DND-41 (cell line): ENCODE measurements at regions not wholly inside any gene's neighbourhood (a gene's known extent, or its start where the extent isn't known, plus 50 kb on each side); places are given as distances from the start of the nearest gene placed in this dataset.

Experiments
- ATAC-seq: fragments of 200-7000 bp; cut with Tn5 transposase; 3 replicates; pipeline ENCODE4 v1.9.1; 2021; ENCODE audit warnings: low read depth; ENCODE audit not compliant: insufficient read depth
- DNase-seq: peaks from one replicate; pipeline ENCODE4 v3.0.0-alpha.2; 2020
- H2AFZ ChIP-seq: 2 replicates; pipeline ENCODE4 v1.6.0; 2012; ENCODE audit warnings: low read depth, low read length
- H3K27ac ChIP-seq: 2 replicates; pipeline ENCODE4 v1.5.1; 2012; ENCODE audit warnings: low read length, inconsistent platforms
- H3K27me3 ChIP-seq: fragments of 200-600 bp; sonication (generic); 2 replicates; pipeline ENCODE4 v1.6.0; 2012; ENCODE audit warnings: low read length, mild to moderate bottlenecking, inconsistent platforms; ENCODE audit not compliant: insufficient read depth, poor library complexity
- H3K36me3 ChIP-seq: 2 replicates; pipeline ENCODE4 v1.5.1; 2012; ENCODE audit warnings: low read length, inconsistent platforms; ENCODE audit not compliant: insufficient read depth
- H3K4me1 ChIP-seq: 2 replicates; pipeline ENCODE4 v1.5.1; 2012; ENCODE audit warnings: mild to moderate bottlenecking, low read length; ENCODE audit not compliant: insufficient read depth
- H3K4me2 ChIP-seq: 2 replicates; pipeline ENCODE4 v1.6.0; 2012; ENCODE audit warnings: mild to moderate bottlenecking, moderate library complexity, low read length, inconsistent platforms; ENCODE audit not compliant: insufficient read depth
- H3K4me3 ChIP-seq, 2 experiments: fragments of 200-600 bp in 1 of 2; shearing (Covaris generic) in 1 of 2; 2 replicates each; pipeline ENCODE4 v1.5.1; 2012 to 2016; ENCODE audit warnings: inconsistent platforms in 2 of 2, low read length in 2 of 2, mild to moderate bottlenecking in 2 of 2, low read depth in 1 of 2, moderate library complexity in 1 of 2
- H3K79me2 ChIP-seq: 2 replicates; pipeline ENCODE4 v1.6.0; 2012; ENCODE audit warnings: low read length, inconsistent platforms; ENCODE audit not compliant: insufficient read depth
- H3K9ac ChIP-seq: 2 replicates; pipeline ENCODE4 v1.6.0; 2012; ENCODE audit warnings: low read depth, mild to moderate bottlenecking, inconsistent platforms, low read length, moderate library complexity
- H3K9me3 ChIP-seq: 2 replicates; pipeline ENCODE4 v1.5.1; 2012; ENCODE audit warnings: low read length, moderate library complexity, mild to moderate bottlenecking, inconsistent platforms; ENCODE audit not compliant: insufficient read depth, severe bottlenecking
- H4K20me1 ChIP-seq: 2 replicates; pipeline ENCODE4 v1.6.0; 2012; ENCODE audit warnings: low read length; ENCODE audit not compliant: insufficient read depth
- EZH2 ChIP-seq: IDR thresholded peaks from 3 replicates; pipeline ENCODE4 v1.6.1; 2012; ENCODE audit warnings: borderline replicate concordance, low read depth, mild to moderate bottlenecking, moderate library complexity, low read length, inconsistent platforms; ENCODE audit not compliant: severe bottlenecking
- TF ChIP-seq, protein P1 (sequence below): IDR thresholded peaks from 2 replicates; pipeline ENCODE4 v1.5.1; 2012; ENCODE audit warnings: borderline replicate concordance, low read length, moderate library complexity, mild to moderate bottlenecking; ENCODE audit not compliant: poor library complexity, severe bottlenecking; ENCODE audit errors: extremely low read depth

- H4K20me1 ChIP-seq, result no peaks in the 10 kb centered on the region
- H3K27me3 ChIP-seq, result no peaks in the 10 kb centered on the region
- DNase-seq, result no peak
- H3K4me1 ChIP-seq, result no peaks in the 10 kb centered on the region
- no peak overlapping the region for H3K9ac ChIP-seq
- no peak for ATAC-seq
- no peak for TF ChIP-seq EZH2
- TF ChIP-seq, protein P1, sequence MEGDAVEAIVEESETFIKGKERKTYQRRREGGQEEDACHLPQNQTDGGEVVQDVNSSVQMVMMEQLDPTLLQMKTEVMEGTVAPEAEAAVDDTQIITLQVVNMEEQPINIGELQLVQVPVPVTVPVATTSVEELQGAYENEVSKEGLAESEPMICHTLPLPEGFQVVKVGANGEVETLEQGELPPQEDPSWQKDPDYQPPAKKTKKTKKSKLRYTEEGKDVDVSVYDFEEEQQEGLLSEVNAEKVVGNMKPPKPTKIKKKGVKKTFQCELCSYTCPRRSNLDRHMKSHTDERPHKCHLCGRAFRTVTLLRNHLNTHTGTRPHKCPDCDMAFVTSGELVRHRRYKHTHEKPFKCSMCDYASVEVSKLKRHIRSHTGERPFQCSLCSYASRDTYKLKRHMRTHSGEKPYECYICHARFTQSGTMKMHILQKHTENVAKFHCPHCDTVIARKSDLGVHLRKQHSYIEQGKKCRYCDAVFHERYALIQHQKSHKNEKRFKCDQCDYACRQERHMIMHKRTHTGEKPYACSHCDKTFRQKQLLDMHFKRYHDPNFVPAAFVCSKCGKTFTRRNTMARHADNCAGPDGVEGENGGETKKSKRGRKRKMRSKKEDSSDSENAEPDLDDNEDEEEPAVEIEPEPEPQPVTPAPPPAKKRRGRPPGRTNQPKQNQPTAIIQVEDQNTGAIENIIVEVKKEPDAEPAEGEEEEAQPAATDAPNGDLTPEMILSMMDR, result no peak
- H3K4me2 ChIP-seq, result no peak overlapping the region
- no peaks in the 10 kb centered on the region for H3K9me3 ChIP-seq
- H3K27ac ChIP-seq, result no peak overlapping the region
- H2AFZ ChIP-seq, result no peak overlapping the region
- no peaks in the 10 kb centered on the region for H3K79me2 ChIP-seq
- no peaks in the 10 kb centered on the region for H3K36me3 ChIP-seq
- no peak overlapping the region for H3K4me3 ChIP-seq
Observed at GRCh38 chr12:61796846-61797245, 463.4 kb upstream of the USP15 start.

DNA sequence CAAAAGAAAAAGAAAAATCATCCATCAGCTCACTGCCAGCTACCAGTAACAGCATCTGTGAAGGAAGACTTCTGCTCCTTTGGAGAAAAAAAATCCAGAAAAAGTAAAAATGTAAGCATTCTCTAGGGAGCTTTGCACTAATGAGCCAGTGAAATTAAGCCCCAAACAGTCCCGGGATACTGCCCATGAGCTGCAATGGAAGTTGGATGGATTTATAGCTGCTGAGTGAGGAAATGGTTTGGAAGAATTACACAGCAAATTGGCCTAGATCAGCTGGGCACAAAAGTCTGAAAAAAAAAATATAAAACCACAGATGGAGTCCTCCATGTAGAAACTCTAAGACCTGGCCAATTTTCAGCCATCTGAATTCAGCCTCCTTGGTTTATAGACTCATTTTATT is 462.9 kb upstream of the USP15 start:
- TF ChIP-seq, protein P1, result no peak
- Histone ChIP-seq H3K4me3 (no peak overlapping the region), H3K36me3 (no peaks in the 10 kb centered on the region), H3K4me2 (no peak overlapping the region), H2AFZ (no peak overlapping the region), H3K9ac (no peak overlapping the region), H3K9me3 (no peaks in the 10 kb centered on the region), H3K27ac (no peak overlapping the region), H3K4me1 (no peaks in the 10 kb centered on the region), H3K27me3 (no peaks in the 10 kb centered on the region), H3K79me2 (no peaks in the 10 kb centered on the region), H4K20me1 (no peaks in the 10 kb centered on the region)
- no peak for ATAC-seq
- no peak for DNase-seq

DNA sequence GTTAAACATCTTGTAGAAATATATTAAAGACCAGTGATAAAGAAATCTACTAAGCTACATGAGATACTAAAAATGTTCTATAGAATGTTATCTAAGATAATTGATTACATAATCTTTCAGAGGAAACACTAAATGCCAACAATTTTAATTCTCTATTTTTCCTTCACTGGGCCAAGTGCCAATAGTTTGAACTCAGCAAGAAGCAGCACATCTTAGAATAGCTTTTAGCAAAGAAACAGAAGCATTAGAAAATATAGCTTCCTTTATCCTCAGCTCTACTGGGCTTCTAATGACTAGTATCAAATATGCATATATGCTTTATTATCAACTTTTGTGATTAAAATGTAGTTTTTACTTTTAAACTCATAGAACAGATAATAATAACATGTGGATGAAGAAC is 461.4 kb upstream of the USP15 start:
- H3K36me3 ChIP-seq, result no peaks in the 10 kb centered on the region
- no peaks in the 10 kb centered on the region for H3K79me2 ChIP-seq
- H3K4me1 ChIP-seq, result no peaks in the 10 kb centered on the region
- no peak overlapping the region for H3K4me3 ChIP-seq
- H3K27ac ChIP-seq, result no peak overlapping the region
- H3K4me2 ChIP-seq, result no peak overlapping the region
- TF ChIP-seq, protein P1, result no peak
- no peak for TF ChIP-seq EZH2
- H3K27me3 ChIP-seq, result no peaks in the 10 kb centered on the region
- H4K20me1 ChIP-seq, result no peaks in the 10 kb centered on the region
- DNase-seq, result no peak
- H3K9me3 ChIP-seq, result no peaks in the 10 kb centered on the region
- no peak overlapping the region for H3K9ac ChIP-seq
- no peak overlapping the region for H2AFZ ChIP-seq
- no peak for ATAC-seq

- Histone ChIP-seq H3K79me2 (no peaks in the 10 kb centered on the region), H3K4me1 (no peaks in the 10 kb centered on the region), H2AFZ (no peak overlapping the region), H3K4me3 (no peak overlapping the region), H3K27ac (no peak overlapping the region), H3K27me3 (no peaks in the 10 kb centered on the region), H3K9ac (no peak overlapping the region), H3K9me3 (peaks cover 2% of the 10 kb centered on the region), H4K20me1 (no peaks in the 10 kb centered on the region), H3K4me2 (no peak overlapping the region), H3K36me3 (no peaks in the 10 kb centered on the region)
- ATAC-seq (no peak), DNase-seq (no peak)
- TF ChIP-seq EZH2, result no peak
- TF ChIP-seq, protein P1, result no peak
Observed at GRCh38 chr12:61804301-61804700, 455.9 kb upstream of the USP15 start.
